ENCODE measurements at regions not wholly inside any gene's neighbourhood (a gene's known extent, or its start where the extent isn't known, plus 50 kb on each side); places are given as distances from the start of the nearest gene placed in this dataset.

DNA sequence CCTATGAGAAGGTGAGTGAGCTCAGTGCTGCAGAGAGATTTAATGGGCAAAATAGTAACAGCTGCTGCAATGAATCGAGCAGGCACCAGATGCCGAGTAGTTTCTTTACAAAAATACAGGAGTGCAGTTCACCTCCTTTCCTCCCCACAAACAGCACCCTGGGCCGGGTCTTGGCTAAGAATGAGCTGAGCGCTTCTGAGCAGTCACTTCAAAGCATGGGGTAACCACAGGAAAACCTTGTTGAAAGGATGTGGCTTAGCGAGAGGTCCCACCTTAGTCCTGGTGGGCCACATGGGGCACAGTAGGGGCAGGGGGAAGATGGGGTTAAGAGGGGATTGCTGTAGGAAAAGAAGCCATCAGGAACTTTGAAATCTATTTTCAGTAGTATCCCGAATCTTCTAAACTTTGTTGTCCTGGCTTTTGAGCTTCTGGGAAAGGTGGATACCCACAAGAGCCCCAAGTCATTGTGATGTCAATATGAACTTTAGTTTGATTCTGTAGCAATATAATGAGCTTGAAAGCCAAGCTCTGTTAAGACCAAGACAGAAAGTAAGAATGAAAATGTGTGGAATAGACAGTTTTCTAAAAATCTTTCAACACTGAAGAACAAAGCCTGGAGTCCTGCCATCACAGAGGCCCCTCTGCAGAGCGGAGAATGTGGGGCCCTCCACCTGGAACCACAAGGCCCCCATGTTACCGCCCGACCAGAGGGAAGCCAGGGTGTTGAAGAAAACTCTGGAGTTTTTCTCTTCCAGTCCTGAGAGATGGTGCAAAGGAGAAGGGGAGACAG lies 101.0 kb upstream of the ZNF236 start:
- H3K9me3 ChIP-seq (ENCODE audit: control insufficient read depth, low read length) = no peaks in the 10 kb centered on the region
- no peaks in the 10 kb centered on the region for H3K27me3 ChIP-seq (ENCODE audit: control insufficient read depth, insufficient read depth, low read length, poor library complexity, severe bottlenecking)
- H3K4me1 ChIP-seq (ENCODE audit: control insufficient read depth, insufficient read depth, low read length) = no peaks in the 10 kb centered on the region
- H3K4me3 ChIP-seq (ENCODE audit: insufficient read depth, low read depth, low read length) = no peak overlapping the region
- H3K27ac ChIP-seq (ENCODE audit: insufficient read depth, low read depth, low read length, poor library complexity, severe bottlenecking) = no peak overlapping the region
- H3K36me3 ChIP-seq (ENCODE audit: control insufficient read depth, insufficient read depth, low read length) = no peaks in the 10 kb centered on the region
- WGBS, 2 experiments = 90 to 94% methylated on average over 9 of the region's 9 CpGs

DNA sequence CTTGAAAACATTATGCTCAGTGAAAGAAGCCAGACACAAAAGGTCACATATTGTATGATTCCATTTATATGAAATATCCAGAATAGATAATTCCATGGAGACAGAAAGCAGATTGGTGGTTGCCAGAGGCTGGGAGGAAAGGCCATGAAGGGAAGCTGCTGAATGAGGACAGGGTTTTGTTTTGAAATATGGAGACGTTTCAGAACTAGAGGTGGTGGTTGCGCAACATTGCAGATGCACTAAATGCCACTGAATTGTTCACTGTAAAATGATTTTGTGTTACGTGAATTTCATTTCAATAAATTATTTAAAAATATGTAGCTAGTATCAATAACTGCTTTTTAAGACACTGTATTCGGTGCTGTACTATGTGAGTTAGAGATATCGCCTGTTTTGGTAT lies 101.7 kb upstream of the ZNF236 start:
- WGBS, 2 experiments = 94 to 96% methylated on average over 4 to 5 of the region's 5 CpGs
- Histone ChIP-seq H3K4me1 (ENCODE audit: control insufficient read depth, insufficient read depth, low read length) (no peaks in the 10 kb centered on the region), H3K27me3 (ENCODE audit: control insufficient read depth, insufficient read depth, low read length, poor library complexity, severe bottlenecking) (no peaks in the 10 kb centered on the region), H3K9me3 (ENCODE audit: control insufficient read depth, low read length) (no peaks in the 10 kb centered on the region), H3K4me3 (ENCODE audit: insufficient read depth, low read depth, low read length) (no peak overlapping the region), H3K36me3 (ENCODE audit: control insufficient read depth, insufficient read depth, low read length) (no peaks in the 10 kb centered on the region), H3K27ac (ENCODE audit: insufficient read depth, low read depth, low read length, poor library complexity, severe bottlenecking) (no peak overlapping the region)

DNA sequence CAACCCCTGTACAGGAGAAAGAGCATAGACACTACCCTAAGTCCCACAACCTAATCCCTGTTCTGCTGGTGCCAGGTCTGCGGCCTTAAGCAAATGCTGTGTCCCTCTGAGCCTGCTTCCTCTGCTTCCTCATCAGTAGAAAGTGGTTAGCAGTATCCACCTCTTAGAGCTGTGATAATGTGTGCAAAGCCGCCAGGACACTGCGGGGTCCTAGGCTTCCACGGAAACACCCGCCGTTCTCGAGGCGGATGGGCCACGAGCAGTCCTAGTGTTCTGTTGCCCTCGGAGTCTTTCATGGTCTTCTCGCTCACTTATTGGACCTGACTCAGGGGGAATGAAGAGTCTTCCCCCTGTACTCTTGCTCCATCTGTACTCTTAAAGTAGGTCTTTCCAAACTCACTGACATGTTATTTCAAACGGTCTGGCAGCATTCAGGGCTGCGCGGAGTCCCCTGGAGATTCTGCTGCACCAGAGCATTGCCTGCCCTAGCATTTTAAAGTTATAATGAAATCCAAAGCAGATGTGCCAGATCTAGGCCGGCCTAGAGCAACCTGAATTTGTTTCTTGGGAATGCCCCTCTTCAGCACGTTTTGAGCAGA lies 107.2 kb upstream of the ZNF236 start:
- no peak overlapping the region for H3K4me3 ChIP-seq (ENCODE audit: insufficient read depth, low read depth, low read length)
- H3K9me3 ChIP-seq (ENCODE audit: control insufficient read depth, low read length) = no peaks in the 10 kb centered on the region
- H3K36me3 ChIP-seq (ENCODE audit: control insufficient read depth, insufficient read depth, low read length) = no peaks in the 10 kb centered on the region
- no peaks in the 10 kb centered on the region for H3K27me3 ChIP-seq (ENCODE audit: control insufficient read depth, insufficient read depth, low read length, poor library complexity, severe bottlenecking)
- no peak overlapping the region for H3K27ac ChIP-seq (ENCODE audit: insufficient read depth, low read depth, low read length, poor library complexity, severe bottlenecking)
- H3K4me1 ChIP-seq (ENCODE audit: control insufficient read depth, insufficient read depth, low read length) = no peaks in the 10 kb centered on the region
- 90 to 92% methylated on average over 16 of the region's 16 CpGs for WGBS, 2 experiments

DNA sequence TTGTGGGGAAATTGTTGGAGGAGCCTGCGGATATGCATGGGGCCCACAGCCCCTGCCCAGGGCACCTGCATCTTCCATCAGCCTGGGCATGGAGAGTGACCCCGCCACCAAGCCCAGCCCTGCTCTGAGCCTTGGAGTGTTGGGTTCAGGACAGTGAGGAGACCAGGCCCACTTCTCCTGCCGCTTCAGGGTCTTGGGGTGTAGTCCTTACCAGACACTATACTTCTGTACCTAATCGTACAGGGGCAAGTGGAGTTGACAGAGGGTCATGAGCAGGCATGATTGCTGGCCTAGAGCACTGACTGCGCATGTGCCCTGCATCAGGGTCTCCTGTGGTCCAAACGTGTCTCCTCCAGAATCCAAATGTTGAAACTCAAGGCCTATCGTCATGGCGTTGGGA lies 108.9 kb upstream of the ZNF236 start:
- Histone ChIP-seq H3K4me1 (ENCODE audit: control insufficient read depth, insufficient read depth, low read length) (no peaks in the 10 kb centered on the region), H3K36me3 (ENCODE audit: control insufficient read depth, insufficient read depth, low read length) (no peaks in the 10 kb centered on the region), H3K27ac (ENCODE audit: insufficient read depth, low read depth, low read length, poor library complexity, severe bottlenecking) (no peak overlapping the region), H3K4me3 (ENCODE audit: insufficient read depth, low read depth, low read length) (no peak overlapping the region), H3K9me3 (ENCODE audit: control insufficient read depth, low read length) (no peaks in the 10 kb centered on the region), H3K27me3 (ENCODE audit: control insufficient read depth, insufficient read depth, low read length, poor library complexity, severe bottlenecking) (no peaks in the 10 kb centered on the region)
- 93 to 94% methylated on average over 8 of the region's 8 CpGs for WGBS, 2 experiments

DNA sequence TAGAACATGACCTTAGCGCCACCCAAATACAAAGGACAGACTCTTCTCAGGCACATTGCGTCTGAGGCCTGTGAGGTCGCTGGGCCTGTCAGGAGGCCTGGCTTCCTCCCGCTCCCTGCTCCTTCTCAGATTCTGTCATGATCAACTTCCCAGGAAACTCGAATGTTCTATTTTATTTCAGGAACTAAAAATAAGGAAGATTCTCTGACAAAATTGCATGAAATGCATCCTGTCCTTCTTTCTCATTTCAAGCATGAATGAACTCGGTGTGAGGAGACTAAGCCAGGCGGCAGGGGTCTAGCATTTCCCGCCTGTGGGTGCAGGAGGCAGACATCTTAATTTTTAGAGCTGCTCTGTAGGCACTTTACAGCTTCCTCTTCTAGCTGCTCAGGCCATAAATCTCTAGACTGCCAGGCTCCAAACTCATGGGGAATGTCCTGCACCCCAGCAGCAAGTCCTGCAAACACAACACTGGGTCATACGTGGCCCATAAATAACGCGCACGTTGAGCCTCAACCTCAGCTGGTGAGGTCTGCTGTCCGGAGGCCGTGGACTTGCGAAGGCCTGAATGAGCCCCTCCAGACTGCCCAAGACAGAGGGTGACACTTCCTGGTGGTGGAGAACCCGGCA lies 109.7 kb upstream of the ZNF236 start:
- no peak overlapping the region for H3K27ac ChIP-seq (ENCODE audit: insufficient read depth, low read depth, low read length, poor library complexity, severe bottlenecking)
- no peaks in the 10 kb centered on the region for H3K36me3 ChIP-seq (ENCODE audit: control insufficient read depth, insufficient read depth, low read length)
- no peaks in the 10 kb centered on the region for H3K9me3 ChIP-seq (ENCODE audit: control insufficient read depth, low read length)
- no peaks in the 10 kb centered on the region for H3K27me3 ChIP-seq (ENCODE audit: control insufficient read depth, insufficient read depth, low read length, poor library complexity, severe bottlenecking)
- H3K4me3 ChIP-seq (ENCODE audit: insufficient read depth, low read depth, low read length) = no peak overlapping the region
- 94 to 96% methylated on average over 16 of the region's 16 CpGs for WGBS, 2 experiments
- peaks cover 4% of the 10 kb centered on the region for H3K4me1 ChIP-seq (ENCODE audit: control insufficient read depth, insufficient read depth, low read length)

DNA sequence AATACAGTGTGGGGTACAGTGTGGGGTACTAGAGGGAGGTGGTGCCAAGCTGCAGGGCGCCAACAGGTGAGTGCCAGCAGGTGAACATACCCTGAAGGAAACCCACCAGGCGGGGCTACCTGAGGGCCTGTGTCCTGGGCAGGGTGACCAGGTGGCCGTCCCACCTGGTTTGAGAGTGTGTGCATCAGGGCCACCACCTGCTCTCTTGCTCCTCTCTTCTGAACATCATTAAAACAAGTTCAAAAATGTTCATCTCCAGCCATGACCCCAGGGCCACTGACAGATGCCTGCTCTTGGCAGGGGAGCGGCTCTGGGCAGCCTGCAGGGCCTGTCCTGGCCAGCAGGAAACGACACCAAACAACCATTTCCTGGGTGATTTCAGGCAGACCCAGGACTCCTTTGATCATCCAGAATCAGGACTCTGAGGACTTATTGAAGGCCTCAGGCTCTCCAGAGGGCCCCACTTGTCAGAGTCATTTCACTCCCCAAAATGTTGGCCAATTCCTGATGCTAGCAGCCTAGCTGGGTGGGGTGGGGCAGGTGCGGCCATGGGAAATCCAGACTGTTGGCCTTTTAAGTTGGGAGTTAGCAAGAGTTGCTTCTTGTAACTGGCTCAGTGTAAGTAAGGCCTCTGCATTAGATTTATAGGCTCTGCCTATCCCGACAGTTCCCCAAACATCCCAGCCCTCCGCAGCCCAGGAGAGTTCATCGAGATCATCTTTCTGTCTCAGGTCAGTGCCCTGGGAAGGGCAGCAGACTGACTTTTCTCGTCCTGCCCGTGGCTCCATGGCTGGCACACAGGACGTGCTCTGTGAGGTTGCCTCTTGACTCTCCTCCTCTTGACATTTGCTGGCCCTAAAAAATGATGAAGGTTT lies 111.5 kb upstream of the ZNF236 start:
- H3K36me3 ChIP-seq (ENCODE audit: control insufficient read depth, insufficient read depth, low read length) = no peaks in the 10 kb centered on the region
- no peak overlapping the region for H3K27ac ChIP-seq (ENCODE audit: insufficient read depth, low read depth, low read length, poor library complexity, severe bottlenecking)
- 91 to 92% methylated on average over 12 of the region's 12 CpGs for WGBS, 2 experiments
- no peaks in the 10 kb centered on the region for H3K27me3 ChIP-seq (ENCODE audit: control insufficient read depth, insufficient read depth, low read length, poor library complexity, severe bottlenecking)
- no peak overlapping the region for H3K4me3 ChIP-seq (ENCODE audit: insufficient read depth, low read depth, low read length)
- H3K4me1 ChIP-seq (ENCODE audit: control insufficient read depth, insufficient read depth, low read length) = peaks cover 7% of the 10 kb centered on the region
- no peaks in the 10 kb centered on the region for H3K9me3 ChIP-seq (ENCODE audit: control insufficient read depth, low read length)

DNA sequence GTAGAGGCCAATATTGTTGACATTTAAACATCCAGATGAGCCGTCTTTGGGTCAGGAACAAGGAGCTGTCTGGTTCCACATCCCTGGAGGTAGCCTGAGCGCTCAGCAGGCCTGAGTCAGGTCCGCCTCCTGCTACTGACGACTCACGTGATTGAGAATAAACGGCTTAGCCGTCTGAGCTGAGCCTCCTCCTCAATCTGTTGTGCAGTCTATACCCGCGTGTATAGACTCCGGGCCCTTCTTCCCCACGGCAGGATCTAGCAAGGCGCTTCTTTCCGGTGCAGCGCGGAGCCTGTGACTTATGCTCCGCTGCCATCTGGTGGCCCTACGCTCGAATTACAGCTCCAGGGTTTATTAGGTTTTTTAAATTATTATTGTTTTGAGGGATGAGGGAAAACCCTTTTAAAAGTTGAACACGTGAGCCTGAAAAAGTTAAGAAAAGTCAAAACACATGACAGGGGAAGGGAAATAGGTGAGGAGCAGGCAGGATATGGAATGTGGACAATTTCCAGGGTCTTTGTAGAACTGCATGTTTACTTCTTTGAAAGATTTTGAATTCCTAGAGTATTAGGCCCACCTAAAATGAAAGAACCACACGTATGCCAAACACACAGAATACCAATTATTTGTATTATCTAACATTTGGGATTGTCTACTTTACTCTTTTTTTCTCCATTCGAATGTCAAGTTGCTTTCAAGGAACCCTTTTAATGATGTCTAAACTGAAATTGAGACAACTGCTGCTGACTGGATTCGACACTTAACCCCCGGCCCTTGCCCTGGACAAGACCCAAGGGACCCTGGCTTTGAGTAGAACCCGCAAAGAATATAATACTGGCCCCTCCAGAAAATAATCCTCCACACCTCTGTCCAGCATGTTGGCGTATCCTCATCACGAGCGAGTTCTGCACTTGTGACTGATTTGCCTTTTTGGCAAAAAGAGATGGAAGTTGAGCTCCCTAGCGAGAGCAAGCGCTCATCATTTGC lies 112.4 kb upstream of the ZNF236 start:
- 42 to 43% methylated on average over 29 of the region's 29 CpGs for WGBS, 2 experiments
- H3K27me3 ChIP-seq (ENCODE audit: control insufficient read depth, insufficient read depth, low read length, poor library complexity, severe bottlenecking) = no peaks in the 10 kb centered on the region
- peaks cover 7% of the 10 kb centered on the region for H3K4me1 ChIP-seq (ENCODE audit: control insufficient read depth, insufficient read depth, low read length)
- no peaks in the 10 kb centered on the region for H3K36me3 ChIP-seq (ENCODE audit: control insufficient read depth, insufficient read depth, low read length)
- no peak overlapping the region for H3K27ac ChIP-seq (ENCODE audit: insufficient read depth, low read depth, low read length, poor library complexity, severe bottlenecking)
- H3K4me3 ChIP-seq (ENCODE audit: insufficient read depth, low read depth, low read length) = no peak overlapping the region
- H3K9me3 ChIP-seq (ENCODE audit: control insufficient read depth, low read length) = no peaks in the 10 kb centered on the region

DNA sequence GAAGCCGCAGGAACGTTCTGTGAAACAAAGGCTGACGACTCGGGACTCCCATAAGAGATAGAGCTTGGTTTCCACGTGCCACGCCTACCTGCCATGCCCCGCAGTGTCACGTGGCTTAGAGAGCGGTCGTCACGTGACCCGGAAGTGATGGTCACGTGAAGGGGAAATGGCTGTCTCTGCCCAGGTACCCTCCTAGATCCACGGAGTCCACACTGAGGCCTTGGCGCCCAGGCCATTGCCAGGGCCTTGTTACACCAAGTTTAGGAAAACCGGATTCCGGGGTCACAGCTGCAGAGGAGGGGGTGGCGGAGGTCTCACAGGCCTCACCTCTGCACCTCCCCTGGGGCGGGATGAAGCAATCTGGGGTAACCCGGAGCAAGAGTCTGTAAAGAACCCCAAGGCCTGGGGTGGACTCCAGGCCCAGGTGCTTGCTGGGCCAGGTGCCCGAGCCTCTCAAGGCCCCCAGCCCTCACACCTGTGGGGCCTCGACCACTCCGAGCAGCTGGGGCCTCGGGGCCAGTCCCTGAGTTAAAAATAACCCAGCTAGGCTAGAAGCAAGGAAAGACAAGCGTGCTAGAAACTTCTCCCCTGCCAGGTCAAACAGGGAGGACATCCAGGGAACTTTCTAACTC lies 113.5 kb upstream of the ZNF236 start:
- Histone ChIP-seq H3K27ac (ENCODE audit: insufficient read depth, low read depth, low read length, poor library complexity, severe bottlenecking) (no peak overlapping the region), H3K9me3 (ENCODE audit: control insufficient read depth, low read length) (no peaks in the 10 kb centered on the region), H3K36me3 (ENCODE audit: control insufficient read depth, insufficient read depth, low read length) (no peaks in the 10 kb centered on the region), H3K4me3 (ENCODE audit: insufficient read depth, low read depth, low read length) (no peak overlapping the region), H3K27me3 (ENCODE audit: control insufficient read depth, insufficient read depth, low read length, poor library complexity, severe bottlenecking) (no peaks in the 10 kb centered on the region), H3K4me1 (ENCODE audit: control insufficient read depth, insufficient read depth, low read length) (peaks cover 7% of the 10 kb centered on the region)
- WGBS, 2 experiments = 94 to 97% methylated on average over 25 of the region's 25 CpGs
